GM11168 (cell line): ENCODE measurements at regions not wholly inside any gene's neighbourhood (a gene's known extent, or its start where the extent isn't known, plus 50 kb on each side); places are given as distances from the start of the nearest gene placed in this dataset.

ENCODE experiments used
- in situ Hi-C: fragments of 300-500 bp; cut with MboI; formaldehyde crosslinking; loops from one replicate; pipeline ENCODE4 v1.12.0; 2022; ENCODE audit warnings: low sequenced_read_pairs; ENCODE audit not compliant: unreplicated experiment

GRCh38 chr2:181114021-181114420 is 133.6 kb downstream of the UBE2E3 start:
- in situ Hi-C loops = loop anchor here (10.0 to 25.0 kb wide), 2 partner anchors 198 to 351 kb away; no protein-coding TSS in a partner anchor

DNA sequence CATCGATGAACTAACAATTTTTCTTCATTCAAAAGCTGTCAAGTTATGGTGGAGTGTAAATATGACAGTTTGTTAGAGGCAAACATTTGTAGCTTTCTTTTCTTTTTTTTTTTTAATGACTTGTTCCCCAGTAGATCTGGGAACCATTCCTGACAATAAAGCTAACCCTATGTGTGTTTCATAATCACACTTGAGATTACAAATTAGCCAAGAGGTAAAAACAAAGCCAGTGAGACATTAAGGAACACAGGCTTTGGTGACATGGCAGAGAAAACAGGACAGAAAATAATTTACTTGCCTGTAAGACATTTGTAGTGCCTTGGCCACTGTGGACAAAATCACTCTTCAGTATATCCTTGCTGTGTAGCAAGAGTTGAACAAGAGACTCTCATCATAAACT is 135.9 kb downstream of the UBE2E3 start:
- in situ Hi-C loops = loop anchor here (10.0 to 25.0 kb wide), 2 partner anchors 196 to 349 kb away; no protein-coding TSS in a partner anchor

DNA sequence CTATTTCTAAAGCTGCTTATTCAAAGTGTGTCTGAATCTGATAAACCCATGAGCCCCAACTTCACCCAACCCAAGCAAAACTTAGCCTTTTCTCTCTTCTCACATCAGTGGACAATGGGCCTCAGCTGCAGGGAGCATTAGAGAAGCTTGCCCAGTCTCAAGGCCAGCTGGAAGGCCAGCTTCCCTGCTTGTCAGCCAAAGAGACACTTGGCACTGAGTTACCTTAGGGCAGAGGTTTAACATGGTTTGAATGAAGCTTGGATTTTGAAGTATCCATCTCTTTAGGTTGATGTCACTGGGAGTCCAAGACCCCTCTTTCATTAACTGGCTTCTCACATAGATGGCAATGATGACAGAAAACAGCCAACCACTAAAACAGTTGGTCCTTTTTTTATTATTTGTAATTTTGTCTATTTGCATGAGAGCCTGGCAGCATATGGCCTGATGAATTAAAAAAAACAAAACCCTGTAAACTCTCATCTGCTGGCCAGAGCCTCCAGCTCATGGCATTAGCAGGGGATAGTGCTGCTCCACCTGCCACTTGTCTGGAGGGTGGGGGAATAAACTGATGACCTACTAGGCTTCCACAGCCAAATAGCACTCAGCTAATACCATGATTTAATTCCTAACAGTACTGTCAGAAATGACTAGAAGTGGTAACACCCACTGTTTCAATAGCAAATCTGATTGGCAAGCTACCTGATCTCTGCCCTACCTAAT is 137.0 kb downstream of the UBE2E3 start:
- in situ Hi-C loops = loop anchor here (10.0 to 25.0 kb wide), 2 partner anchors 195 to 347 kb away; no protein-coding TSS in a partner anchor

- in situ Hi-C loops = loop anchor here (25.0 kb wide), 1 partner anchor 192 kb away; no protein-coding TSS in a partner anchor
These were observed 140.2 kb downstream of the UBE2E3 start for GRCh38 chr2:181120625-181121024.

DNA sequence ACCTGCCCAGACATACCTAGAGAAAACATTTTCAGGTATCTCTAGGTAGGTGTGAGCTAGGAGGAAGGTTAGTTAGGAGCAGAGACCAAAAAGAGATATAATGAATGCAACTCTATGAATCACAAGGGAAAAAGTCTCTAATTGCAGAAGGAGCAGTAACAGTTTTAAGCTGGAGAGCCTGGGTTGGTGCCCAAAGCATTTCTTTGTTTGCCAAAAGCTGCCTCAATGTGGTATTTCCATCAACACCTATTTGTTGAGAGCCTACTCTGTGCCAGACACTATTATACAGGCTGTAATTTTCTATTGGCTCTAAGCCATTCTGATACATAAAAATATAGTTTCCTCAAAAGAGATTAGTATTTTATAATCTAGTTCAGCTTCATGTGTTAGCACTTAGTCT is 141.6 kb downstream of the UBE2E3 start:
- in situ Hi-C loops = loop anchor here (25.0 kb wide), 1 partner anchor 190 kb away; no protein-coding TSS in a partner anchor

DNA sequence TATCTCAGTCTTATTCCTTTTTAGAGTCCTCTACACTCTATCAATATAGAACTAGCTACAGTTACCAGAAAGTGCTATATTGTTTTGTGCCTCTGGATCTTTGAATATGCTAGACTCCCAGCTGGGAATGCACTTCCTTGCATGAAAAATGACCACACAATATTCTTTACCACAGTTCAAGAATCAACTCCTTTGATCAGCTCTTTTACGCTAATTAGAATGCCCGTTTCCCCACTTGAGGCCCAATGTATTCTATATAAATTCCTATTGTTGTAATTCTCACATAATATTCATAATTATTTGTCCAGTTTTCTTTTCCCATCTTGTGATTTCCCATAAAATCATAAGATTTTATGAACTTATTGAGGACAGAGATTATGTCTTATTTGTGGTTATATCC is 142.2 kb downstream of the UBE2E3 start:
- in situ Hi-C loops = loop anchor here (25.0 kb wide), 1 partner anchor 190 kb away; no protein-coding TSS in a partner anchor

GRCh38 chr2:181123798-181124231 is 143.4 kb downstream of the UBE2E3 start:
- in situ Hi-C loops = loop anchor here (25.0 kb wide), 1 partner anchor 188 kb away; no protein-coding TSS in a partner anchor

- in situ Hi-C loops = loop anchor here (25.0 kb wide), 1 partner anchor 188 kb away; no protein-coding TSS in a partner anchor
These were observed 144.1 kb downstream of the UBE2E3 start for GRCh38 chr2:181124497-181124896.

GRCh38 chr2:181125359-181125758 is 145.0 kb downstream of the UBE2E3 start:
- in situ Hi-C loops = no loop called here

DNA sequence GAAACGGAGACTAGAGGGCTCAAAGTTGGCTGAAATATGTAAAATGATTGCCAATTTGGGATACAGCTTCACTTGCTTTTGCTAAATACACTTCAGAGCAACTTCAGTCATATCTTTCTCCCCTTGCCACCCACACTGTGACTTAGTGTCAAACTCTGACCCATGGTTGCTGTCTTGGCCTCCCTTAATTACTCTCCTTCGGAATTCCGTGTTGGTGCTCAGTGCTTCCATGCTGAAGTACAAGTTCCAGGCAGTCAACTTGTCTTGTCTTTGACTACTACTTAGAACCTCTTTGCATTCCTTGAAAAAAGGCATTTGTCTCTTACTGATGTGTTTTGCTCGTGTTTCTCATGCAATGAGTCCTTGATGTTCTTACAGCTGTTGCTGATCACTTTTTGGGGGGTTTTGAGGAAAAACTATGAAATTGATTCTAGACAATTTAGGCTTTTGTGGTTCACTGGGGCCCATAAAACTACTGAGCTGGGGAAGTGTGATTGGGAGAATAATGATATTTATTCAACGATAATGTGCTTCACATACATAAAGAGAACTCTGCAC is 146.0 kb downstream of the UBE2E3 start:
- in situ Hi-C loops = no loop called here

DNA sequence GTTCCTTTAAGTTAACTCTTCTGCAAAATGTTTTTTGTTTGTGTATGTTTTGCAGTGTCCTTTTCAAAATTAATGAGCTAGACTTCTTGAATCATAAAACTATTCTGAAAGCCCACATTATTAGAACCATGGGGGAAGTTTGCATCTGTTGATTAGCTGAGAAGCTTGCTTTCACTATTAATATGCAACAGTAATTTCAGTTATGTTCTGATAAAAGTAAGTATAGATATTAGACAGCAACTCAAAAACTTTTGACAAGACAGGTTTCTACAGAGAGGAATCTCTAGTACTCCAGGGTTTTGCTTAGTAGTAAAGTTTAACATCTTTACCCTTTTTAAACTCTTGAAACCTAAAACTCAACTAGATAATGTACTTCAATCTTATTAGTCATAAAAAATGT is 147.8 kb downstream of the UBE2E3 start:
- in situ Hi-C loops = no loop called here

GRCh38 chr2:181129364-181130056 is 149.1 kb downstream of the UBE2E3 start:
- in situ Hi-C loops = no loop called here

DNA sequence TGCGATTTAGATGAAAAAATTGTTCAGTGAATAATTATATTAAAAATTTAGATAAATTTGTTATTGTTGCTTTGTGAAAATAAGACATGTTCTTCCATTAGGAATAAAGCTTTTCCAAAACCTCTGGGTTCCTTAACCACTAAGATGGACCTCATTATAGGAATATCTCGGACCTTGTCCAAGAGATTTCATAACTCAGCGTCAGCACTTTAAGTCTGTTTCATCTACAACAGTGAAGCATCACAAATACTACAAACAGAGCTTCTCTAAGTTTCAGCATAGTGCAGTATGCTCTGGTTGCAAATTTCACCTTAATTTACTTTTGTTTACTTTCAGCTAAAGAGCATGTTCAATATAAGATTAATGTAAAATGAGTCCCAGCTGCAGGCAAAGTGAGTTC is 150.3 kb downstream of the UBE2E3 start:
- in situ Hi-C loops = no loop called here

DNA sequence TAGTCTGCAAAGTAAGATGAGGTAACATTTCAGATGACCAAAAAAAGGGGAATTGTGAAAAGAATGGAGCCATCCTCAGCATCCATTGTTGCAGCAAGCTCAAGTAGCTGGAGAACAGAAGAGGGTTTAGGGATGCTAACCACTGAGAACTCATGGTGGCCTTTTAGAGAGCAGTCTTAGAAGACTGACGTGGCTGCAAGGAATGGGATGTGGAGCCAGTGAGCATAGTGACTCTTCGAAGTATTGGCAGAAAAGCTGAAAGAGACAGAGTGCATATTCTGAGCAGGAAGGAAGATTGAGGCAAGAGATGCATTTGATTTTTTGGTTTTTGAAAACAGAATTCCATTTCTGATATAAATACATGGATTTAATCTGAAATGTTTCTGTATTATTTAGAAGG is 151.2 kb downstream of the UBE2E3 start:
- in situ Hi-C loops = no loop called here

DNA sequence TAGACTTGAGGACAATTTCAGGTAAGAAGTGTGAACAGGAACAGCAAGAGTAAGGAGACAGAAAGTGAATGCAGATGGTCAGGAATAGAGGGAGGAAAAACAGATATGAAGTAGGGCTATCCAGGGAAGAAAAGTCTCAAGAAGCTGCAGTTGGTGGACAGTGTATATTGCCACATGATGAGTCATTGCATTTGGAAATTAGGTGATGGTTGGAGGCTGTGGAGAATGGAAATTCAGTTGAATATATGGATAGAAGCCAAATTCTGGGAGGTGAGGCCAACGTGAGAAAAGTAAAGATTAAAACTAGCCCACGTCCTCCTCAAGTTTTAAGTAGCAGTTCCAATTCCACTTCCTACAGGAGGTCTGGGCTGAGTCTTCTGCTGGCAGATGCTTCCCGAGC is 158.4 kb downstream of the UBE2E3 start:
- in situ Hi-C loops = no loop called here

DNA sequence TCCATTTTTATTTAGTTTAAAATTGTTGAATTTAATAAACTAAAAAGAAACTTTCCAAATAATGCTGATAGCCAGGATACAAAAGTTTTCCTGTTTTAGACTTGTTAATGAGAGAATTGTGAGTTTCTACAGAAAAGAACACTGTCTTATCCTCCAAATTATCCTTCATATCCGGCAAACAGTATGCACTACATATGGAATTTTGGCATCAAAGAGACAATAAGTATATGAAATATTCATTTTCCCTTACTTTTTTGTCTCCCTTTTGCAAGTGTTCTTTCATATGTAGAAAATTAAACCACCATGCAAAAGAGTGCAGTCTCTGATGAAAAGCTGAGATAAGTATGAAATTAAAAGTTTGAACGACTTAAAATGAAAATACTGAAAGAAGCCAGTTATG is 159.4 kb downstream of the UBE2E3 start:
- in situ Hi-C loops = no loop called here

- in situ Hi-C loops = no loop called here
These were observed 160.0 kb downstream of the UBE2E3 start for GRCh38 chr2:181140414-181140813.

- in situ Hi-C loops = no loop called here
These were observed 160.5 kb downstream of the UBE2E3 start for GRCh38 chr2:181140928-181141327.

GRCh38 chr2:181141676-181142075 is 161.3 kb downstream of the UBE2E3 start:
- in situ Hi-C loops = no loop called here

DNA sequence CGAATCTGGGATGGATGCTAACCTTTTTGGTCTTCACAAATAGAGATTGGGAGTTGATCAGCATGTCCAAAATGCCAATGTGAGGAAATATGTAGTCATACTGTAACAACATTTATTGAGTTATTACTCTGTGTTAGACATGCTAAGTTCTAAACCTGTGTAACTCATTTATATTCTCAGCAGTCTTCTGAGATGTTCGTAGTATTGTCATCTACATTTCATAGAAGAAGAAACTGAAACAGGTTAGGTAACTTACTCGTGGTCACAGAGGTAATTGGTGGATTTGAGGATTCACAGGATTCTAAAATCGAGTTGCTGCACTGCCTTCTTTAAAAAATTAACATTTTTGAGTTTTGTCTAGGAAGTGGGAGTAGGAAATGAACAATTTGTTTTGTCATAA is 162.1 kb downstream of the UBE2E3 start:
- in situ Hi-C loops = no loop called here

- in situ Hi-C loops = no loop called here
These were observed 163.4 kb downstream of the UBE2E3 start for GRCh38 chr2:181143790-181144300.
